GM12878 (cell line): ENCODE measurements at regions not wholly inside any gene's neighbourhood (a gene's known extent, or its start where the extent isn't known, plus 50 kb on each side); places are given as distances from the start of the nearest gene placed in this dataset.

ENCODE experiments used
- CTCF ChIP-seq, 3 experiments: IDR thresholded peaks in 2 of 3; conservative IDR thresholded peaks in 1 of 3; 2 replicates each; pipeline ENCODE4 v1.5.1; 2011; ENCODE audit warnings: low read depth in 3 of 3, low read length in 3 of 3, mild to moderate bottlenecking in 3 of 3, control low read depth in 2 of 3, moderate library complexity in 2 of 3, inconsistent platforms in 1 of 3, mixed read lengths in 1 of 3; ENCODE audit not compliant: control insufficient read depth in 2 of 3, insufficient read depth in 1 of 3; ENCODE audit errors: extremely low read depth in 1 of 3
- EZH2 ChIP-seq: IDR thresholded peaks from 2 replicates; pipeline ENCODE4 v1.6.1; 2012; ENCODE audit warnings: low read depth, mild to moderate bottlenecking, control low read depth, inconsistent platforms, low read length, borderline replicate concordance; ENCODE audit not compliant: control insufficient read depth
- KDM1A ChIP-seq: fragments of 200-600 bp; sonication (generic); IDR thresholded peaks from 2 replicates; pipeline ENCODE4 v1.6.1; 2016; ENCODE audit warnings: borderline replicate concordance
- NFYB ChIP-seq: IDR thresholded peaks from 2 replicates; pipeline ENCODE4 v1.6.1; 2011; ENCODE audit warnings: low read depth, mild to moderate bottlenecking, low read length, improper control_type of control experiment, moderate library complexity; ENCODE audit not compliant: insufficient read depth
- ZNF217 ChIP-seq: fragments of 450-650 bp; IDR thresholded peaks from 2 replicates; pipeline ENCODE4 v1.6.1; 2017; ENCODE audit warnings: antibody characterized with exemption, mild to moderate bottlenecking
- ZNF24 ChIP-seq: fragments of 450-650 bp; IDR thresholded peaks from 2 replicates; pipeline ENCODE4 v1.6.1; 2017; ENCODE audit warnings: antibody characterized with exemption, mild to moderate bottlenecking

- TF ChIP-seq ZNF24 (no peak), EZH2 (no peak), ZNF217 (no peak), CTCF (IDR thresholded peaks at IDR 0.05 in 2 of 3, conservative IDR thresholded peaks at IDR 0.05 in 1 of 3; ENCODE audit: control insufficient read depth in 2 of 3, extremely low read depth in 1 of 3, insufficient read depth in 1 of 3, low read depth in 3 of 3, low read length in 3 of 3) (no peak), NFYB (no peak), KDM1A (no peak)
These were observed 858.9 kb downstream of the GALR1 start for GRCh38 chr18:78108554-78108953.
